HepG2 (cell line): ENCODE measurements at regions not wholly inside any gene's neighbourhood (a gene's known extent, or its start where the extent isn't known, plus 50 kb on each side); places are given as distances from the start of the nearest gene placed in this dataset.

Source experiments
- ATAC-seq: fragments of 200-7000 bp; cut with Tn5 transposase; 3 replicates; pipeline ENCODE4 v1.9.1; 2020; ENCODE audit warnings: mild to moderate bottlenecking, moderate library complexity
- BruUV-seq: library from RNA; stranded (reverse); fragments of 400-500 nt; replicated peaks from 2 replicates; lab custom pipeline; 2021; lab: Mats Ljungman, UMichigan
- CTCF ChIA-PET: fragments of 300-600 bp; formaldehyde crosslinking; extraction: SDS; loops from one replicate; lab custom pipeline; 2021; ENCODE audit warnings: low total read pairs, inconsistent platforms, low intra/inter-chr PET ratio; lab: Yijun Ruan, JAX
- POLR2A ChIA-PET: fragments of 350-600 bp; sonication (Branson Sonifier 250); formaldehyde crosslinking; loops from one replicate; lab custom pipeline; 2020; ENCODE audit warnings: antibody characterized with exemption, inconsistent platforms; lab: Yijun Ruan, JAX
- DNase-seq: peaks from one replicate; pipeline ENCODE4 v3.0.0-alpha.2; 2015; ENCODE audit warnings: low spot score
- FAIRE-seq: peaks from 3 replicates; lab custom pipeline; 2011; peaks lifted over from hg19 to GRCh38; lab: Jason Lieb, UNC
- H2AFZ ChIP-seq: one replicate; pipeline ENCODE4 v1.6.1; 2011; ENCODE audit warnings: low read length, inconsistent platforms
- H3K27ac ChIP-seq: fragments of 300-600 bp; 3 replicates; pipeline ENCODE4 v1.8.0; 2011; ENCODE audit warnings: mixed run types, mild to moderate bottlenecking, mixed read lengths, low read length, inconsistent platforms; ENCODE audit not compliant: insufficient read depth; ENCODE audit errors: extremely low read length
- H3K27me3 ChIP-seq, 2 experiments: fragments of 200-600 bp in 1 of 2; 2 replicates in 1 of 2; 3 replicates in 1 of 2; pipeline versions ENCODE4 v1.6.0 to v1.8.0; 2011; ENCODE audit warnings: low read length in 2 of 2, mild to moderate bottlenecking in 2 of 2, moderate library complexity in 2 of 2, inconsistent platforms in 1 of 2; ENCODE audit not compliant: insufficient read depth in 2 of 2, control insufficient read depth in 1 of 2
- H3K36me3 ChIP-seq, 2 experiments: fragments of 200-600 bp in 1 of 2; replicated peaks in 1 of 2; 2 replicates in 1 of 2; 3 replicates in 1 of 2; pipeline versions ENCODE4 v1.5.1 to v1.8.0; 2011; ENCODE audit warnings: low read length in 2 of 2, inconsistent platforms in 1 of 2; ENCODE audit not compliant: insufficient read depth in 2 of 2, control insufficient read depth in 1 of 2
- H3K4me1 ChIP-seq: 2 replicates; pipeline ENCODE4 v1.5.1; 2012; ENCODE audit warnings: low read length, inconsistent platforms; ENCODE audit not compliant: insufficient read depth
- H3K4me2 ChIP-seq: 2 replicates; pipeline ENCODE4 v1.6.0; 2011; ENCODE audit warnings: low read depth, low read length, inconsistent platforms
- H3K4me3 ChIP-seq, 3 experiments: fragments of 200-600 bp in 1 of 3; sonication (generic), shearing (Covaris generic) in 1 of 3; replicated peaks in 1 of 3; 2 replicates each; pipeline ENCODE4 v1.5.1; 2011 to 2016; ENCODE audit warnings: low read length in 3 of 3, inconsistent platforms in 2 of 3, low read depth in 2 of 3, mild to moderate bottlenecking in 2 of 3, control low read depth in 1 of 3, mixed read lengths in 1 of 3; ENCODE audit not compliant: insufficient read depth in 1 of 3
- H3K79me2 ChIP-seq: one replicate; pipeline ENCODE4 v1.6.1; 2011; ENCODE audit warnings: low read length, inconsistent platforms; ENCODE audit not compliant: insufficient read depth
- H3K9ac ChIP-seq: 2 replicates; pipeline ENCODE4 v1.6.0; 2011; ENCODE audit warnings: mild to moderate bottlenecking, low read depth, low read length, inconsistent platforms; ENCODE audit not compliant: insufficient read depth
- H3K9me3 ChIP-seq: 2 replicates; pipeline ENCODE4 v1.5.1; 2012; ENCODE audit warnings: mild to moderate bottlenecking, low read length
- H4K20me1 ChIP-seq: 2 replicates; pipeline ENCODE4 v1.6.0; 2011; ENCODE audit warnings: inconsistent platforms, mild to moderate bottlenecking, low read length, moderate library complexity; ENCODE audit not compliant: insufficient read depth
- ARID4A ChIP-seq: sonication (generic); formaldehyde crosslinking; IDR thresholded peaks from 2 replicates; pipeline ENCODE4 v1.5.0; 2020; ENCODE audit warnings: mild to moderate bottlenecking, missing genetic modification reagents, borderline replicate concordance
- ETV6 ChIP-seq: sonication (generic); formaldehyde crosslinking; conservative IDR thresholded peaks from 2 replicates; pipeline ENCODE4 v1.4.0; 2020; ENCODE audit warnings: missing genetic modification reagents
- FOXK2 ChIP-seq: fragments of 450-650 bp; IDR thresholded peaks from 2 replicates; pipeline ENCODE4 v1.6.1; 2016
- MLX ChIP-seq: IDR thresholded peaks from 2 replicates; pipeline ENCODE4 v1.6.1; 2016
- NFATC3 ChIP-seq: sonication (generic); formaldehyde crosslinking; IDR thresholded peaks from 2 replicates; pipeline ENCODE4 v1.5.1; 2020; ENCODE audit warnings: mild to moderate bottlenecking, missing genetic modification reagents
- SATB2 ChIP-seq: sonication (generic); formaldehyde crosslinking; IDR thresholded peaks from 2 replicates; pipeline ENCODE4 v1.5.0; 2020; ENCODE audit warnings: missing genetic modification reagents
- TFAP4 ChIP-seq: sonication (generic); IDR thresholded peaks from 2 replicates; pipeline ENCODE4 v1.6.1; 2016; ENCODE audit warnings: low read depth, borderline replicate concordance
- TMF1 ChIP-seq: sonication (generic); formaldehyde crosslinking; IDR thresholded peaks from 2 replicates; pipeline ENCODE4 v1.8.1; 2022; ENCODE audit warnings: low read depth, missing genetic modification reagents
- TRAFD1 ChIP-seq: sonication (generic); formaldehyde crosslinking; IDR thresholded peaks from 2 replicates; pipeline ENCODE4 v1.5.1; 2020; ENCODE audit warnings: missing genetic modification reagents, mild to moderate bottlenecking, borderline replicate concordance
- ZNF138 ChIP-seq: sonication (generic); formaldehyde crosslinking; IDR thresholded peaks from 2 replicates; pipeline ENCODE4 v1.5.0; 2020; ENCODE audit warnings: mild to moderate bottlenecking, low read depth, missing genetic modification reagents
- WGBS: methylation state at CpG from one replicate; pipeline ENCODE4 v1.1.6; 2017; ENCODE audit warnings: low lambda C conversion rate; 5-methylcytosine and 5-hydroxymethylcytosine counted together
- in situ Hi-C: cut with HindIII; loops from 2 replicates; pipeline ENCODE4 v1.10.0; 2017; ENCODE audit warnings: low pct_unique_long_range_greater_than_20kb; ENCODE audit not compliant: extremely low pct_ligation_motif_present
- intact Hi-C: fragments of 100-400 bp; cut with micrococcal nuclease; formaldehyde crosslinking; loops from one replicate; pipeline ENCODE4 v1.10.0; 2022; ENCODE audit not compliant: unreplicated experiment

GRCh38 chr1:208510192-208510952 is 266.2 kb upstream of the PLXNA2 start (continued):
- TF ChIP-seq TRAFD1 (CRISPR knock-in tag) = no peak
- no peak for TF ChIP-seq TMF1 (CRISPR knock-in tag)
- no peak for TF ChIP-seq ARID4A
- no peak for TF ChIP-seq NFATC3

- Histone ChIP-seq H3K9ac (no peak overlapping the region), H3K4me1 (no peaks in the 10 kb centered on the region), H4K20me1 (no peaks in the 10 kb centered on the region), H3K27ac (no peak overlapping the region), H3K9me3 (no peaks in the 10 kb centered on the region), H3K27me3 (no peaks in the 10 kb centered on the region), H2AFZ (no peak overlapping the region), H3K4me2 (no peak overlapping the region), H3K4me3 (no peak overlapping the region), H3K79me2 (no peaks in the 10 kb centered on the region), H3K36me3 (no peaks in the 10 kb centered on the region)
- WGBS = 0% methylated on average over 4 of the region's 6 CpGs
- in situ Hi-C loops (no loop called here), intact Hi-C loops (no loop called here)
- ChIA-PET POLR2A (no interaction called here), CTCF (no interaction called here)
- ATAC-seq = no peak
- BruUV-seq = no TSS peak
- no peak for FAIRE-seq
- no peak for DNase-seq
- TF ChIP-seq ETV6 (no peak), MLX (CRISPR knock-in tag) (no peak), SATB2 (no peak), FOXK2 (no peak), ZNF138 (CRISPR knock-in tag) (no peak), TFAP4 (no peak)
Measured at GRCh38 chr1:208511242-208511860, 267.2 kb upstream of the PLXNA2 start.
